UCSD-AML1 (cell line): ENCODE measurements at regions not wholly inside any gene's neighbourhood (a gene's known extent, or its start where the extent isn't known, plus 50 kb on each side); places are given as distances from the start of the nearest gene placed in this dataset.

ENCODE experiments used
- DNase-seq: peaks from one replicate; lab custom pipeline; 2025; ENCODE audit not compliant: unreplicated experiment; lab: John Stamatoyannopoulos, UW

DNA sequence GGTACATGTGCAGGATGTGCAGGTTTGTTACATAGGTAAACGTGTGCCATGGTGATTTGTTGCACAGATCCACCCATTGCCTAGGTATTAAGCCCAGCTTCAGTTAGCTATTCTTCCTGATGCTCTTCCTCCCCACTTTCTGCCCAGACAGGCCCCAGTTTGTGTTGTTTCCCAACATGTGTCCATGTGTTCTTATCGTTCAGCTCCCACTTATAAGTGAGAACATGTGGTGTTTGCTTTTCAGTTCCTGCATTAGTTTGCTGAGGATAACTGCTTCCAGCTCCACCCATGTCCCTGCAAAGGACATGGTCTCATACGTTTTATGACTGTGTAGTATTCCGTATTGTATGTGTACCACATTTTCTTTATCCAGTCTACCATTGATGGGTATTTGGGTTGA, 251.7 kb upstream of the NOVA1 start:
- DNase-seq: no peak

DNA sequence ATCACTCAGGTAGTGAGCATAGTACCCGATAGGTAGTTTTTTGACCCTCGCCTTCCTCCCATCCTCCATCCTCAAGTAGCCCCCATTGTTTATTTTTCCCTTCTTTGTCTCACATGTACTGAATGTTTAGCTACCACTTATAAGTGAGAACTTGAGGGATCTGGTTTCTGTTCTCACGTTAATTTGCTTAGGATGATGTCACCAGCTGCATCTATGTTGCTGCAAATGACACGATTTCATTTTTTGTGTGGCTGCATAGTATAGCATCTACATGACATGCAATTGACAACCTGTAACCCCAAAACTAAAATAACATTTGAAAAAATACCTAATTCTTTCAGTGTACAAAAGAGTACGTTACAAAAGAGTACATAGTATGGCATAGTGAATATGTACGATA, 254.0 kb upstream of the NOVA1 start:
- DNase-seq: no peak

GRCh38 chr14:26855077-26855753, 257.4 kb upstream of the NOVA1 start:
- DNase-seq: no peak

GRCh38 chr14:26856876-26857518, 259.2 kb upstream of the NOVA1 start:
- DNase-seq: no peak

GRCh38 chr14:26859483-26859882, 261.6 kb upstream of the NOVA1 start:
- no peak for DNase-seq

GRCh38 chr14:26860111-26860510, 262.3 kb upstream of the NOVA1 start:
- DNase-seq: no peak

DNA sequence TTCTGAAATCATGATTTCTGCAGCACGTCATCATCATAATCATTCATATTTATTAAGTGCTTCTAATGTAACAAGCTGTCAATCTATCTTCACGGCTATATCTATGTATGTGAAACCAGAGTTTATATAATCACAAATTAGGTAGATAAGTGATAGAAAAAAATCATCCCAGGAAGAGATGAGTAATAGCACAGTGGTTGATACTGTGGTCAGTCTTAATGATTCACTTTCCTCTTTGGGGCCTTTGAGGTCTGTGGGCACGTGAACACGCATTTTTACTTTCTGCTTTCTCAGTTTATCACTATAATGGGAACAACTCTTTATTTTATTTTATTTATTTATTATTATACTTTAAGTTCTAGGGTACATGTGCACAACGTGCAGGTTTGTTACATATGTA, 265.9 kb upstream of the NOVA1 start:
- DNase-seq: no peak

DNA sequence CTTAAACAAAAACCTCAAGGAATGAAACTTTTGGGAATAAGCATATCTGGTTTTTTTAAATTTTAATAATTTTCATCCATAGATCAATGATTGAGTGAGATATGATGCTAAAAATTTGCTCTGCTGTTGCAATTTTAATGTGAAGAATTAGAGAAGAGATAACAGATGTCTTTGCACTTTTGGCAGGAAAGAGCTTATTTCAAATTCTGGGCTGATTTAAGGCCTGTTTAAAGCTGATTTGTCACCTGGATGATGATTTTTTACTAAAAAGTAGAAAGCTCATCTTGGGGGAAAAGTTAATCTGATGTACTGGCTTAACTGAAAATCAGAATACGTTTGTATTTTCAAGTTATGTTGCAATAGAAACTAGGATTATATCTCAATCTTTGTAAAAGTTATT, 268.9 kb upstream of the NOVA1 start:
- no peak for DNase-seq

DNA sequence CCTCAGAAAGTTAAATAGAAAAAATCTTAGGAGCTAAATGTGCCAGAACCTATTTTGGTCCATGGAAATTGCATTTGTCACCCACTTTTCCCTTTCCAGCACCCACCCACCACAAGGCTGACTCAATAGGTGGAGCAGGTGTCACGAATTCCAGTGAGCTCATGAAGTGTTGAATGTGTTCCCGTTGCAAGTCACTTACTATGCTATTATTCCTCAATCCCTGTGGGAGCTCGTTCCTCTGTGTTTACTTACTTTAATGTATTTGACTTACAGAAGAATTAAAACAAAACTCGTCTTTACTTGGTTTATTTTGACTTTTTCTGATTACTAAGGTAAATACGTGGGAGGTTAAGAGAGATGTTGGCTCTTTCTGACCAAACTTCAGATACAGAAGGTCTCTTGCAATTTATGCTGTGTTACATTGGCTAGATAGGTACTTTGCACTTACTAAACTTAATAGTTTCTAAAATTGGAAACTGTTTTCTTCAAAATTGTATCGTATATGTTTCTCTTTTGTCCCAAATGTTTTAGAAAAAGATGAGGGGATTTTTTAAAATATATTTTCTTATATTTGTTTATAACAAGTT, 269.4 kb upstream of the NOVA1 start:
- DNase-seq: no peak

DNA sequence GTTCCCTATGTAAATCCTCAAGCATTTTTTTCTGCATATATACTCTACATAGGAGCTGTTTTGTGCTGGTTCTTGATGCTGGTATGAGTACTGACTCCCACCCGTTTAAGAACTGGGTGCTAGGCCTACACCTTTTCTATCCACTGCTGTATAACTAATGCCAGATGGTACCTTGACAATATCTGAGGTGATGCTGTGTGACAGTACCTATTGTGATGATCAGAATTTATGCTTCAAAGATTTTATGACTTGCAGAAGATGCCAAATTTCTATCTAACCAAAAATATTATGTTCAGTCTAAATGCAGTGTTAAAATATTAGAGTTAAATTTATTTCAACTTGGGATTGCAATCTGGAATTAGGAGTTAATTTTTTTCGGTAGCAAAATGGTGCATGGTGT, 272.3 kb upstream of the NOVA1 start:
- DNase-seq: no peak

DNA sequence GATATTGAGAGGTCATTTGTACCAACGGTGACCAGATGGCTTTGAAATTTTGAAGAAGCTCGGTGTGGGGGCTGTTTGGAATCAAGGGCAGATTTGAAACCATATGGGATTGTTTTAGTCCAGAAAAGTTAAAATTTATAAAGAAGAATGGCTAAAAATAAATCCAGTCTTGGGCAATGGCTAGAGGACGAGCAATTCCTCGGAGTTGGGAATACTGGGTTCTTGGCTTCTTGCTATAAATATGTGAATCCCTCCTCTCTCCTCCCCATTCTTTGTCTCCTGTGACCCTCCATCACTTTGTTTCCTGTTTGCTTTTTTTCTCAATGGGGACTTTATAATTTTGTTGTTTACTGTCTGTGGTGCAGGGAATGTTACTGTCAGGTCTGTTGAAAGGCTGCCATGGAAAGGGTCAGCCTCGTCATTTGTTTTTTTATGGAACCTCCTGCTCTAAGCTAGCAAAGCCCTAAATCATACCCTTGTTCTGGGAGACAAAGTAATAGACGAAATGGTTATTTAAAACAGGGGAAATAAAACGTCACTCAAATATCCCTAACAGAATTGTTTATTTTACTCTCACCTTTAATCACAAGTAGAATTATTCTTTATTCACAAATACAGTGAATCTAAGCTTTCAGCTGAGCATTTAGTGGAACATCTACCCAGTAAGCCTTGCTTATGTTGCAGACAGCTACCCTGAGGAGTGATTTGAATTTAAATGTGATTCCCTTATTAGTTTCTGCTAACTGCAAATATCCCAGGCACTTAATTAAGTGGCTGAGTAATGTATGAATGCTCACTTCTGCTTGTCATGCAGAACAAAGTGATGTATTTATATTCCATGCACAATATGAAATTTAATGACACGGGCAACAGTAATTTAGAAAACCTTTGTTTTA, 273.1 kb upstream of the NOVA1 start:
- DNase-seq: no peak

DNA sequence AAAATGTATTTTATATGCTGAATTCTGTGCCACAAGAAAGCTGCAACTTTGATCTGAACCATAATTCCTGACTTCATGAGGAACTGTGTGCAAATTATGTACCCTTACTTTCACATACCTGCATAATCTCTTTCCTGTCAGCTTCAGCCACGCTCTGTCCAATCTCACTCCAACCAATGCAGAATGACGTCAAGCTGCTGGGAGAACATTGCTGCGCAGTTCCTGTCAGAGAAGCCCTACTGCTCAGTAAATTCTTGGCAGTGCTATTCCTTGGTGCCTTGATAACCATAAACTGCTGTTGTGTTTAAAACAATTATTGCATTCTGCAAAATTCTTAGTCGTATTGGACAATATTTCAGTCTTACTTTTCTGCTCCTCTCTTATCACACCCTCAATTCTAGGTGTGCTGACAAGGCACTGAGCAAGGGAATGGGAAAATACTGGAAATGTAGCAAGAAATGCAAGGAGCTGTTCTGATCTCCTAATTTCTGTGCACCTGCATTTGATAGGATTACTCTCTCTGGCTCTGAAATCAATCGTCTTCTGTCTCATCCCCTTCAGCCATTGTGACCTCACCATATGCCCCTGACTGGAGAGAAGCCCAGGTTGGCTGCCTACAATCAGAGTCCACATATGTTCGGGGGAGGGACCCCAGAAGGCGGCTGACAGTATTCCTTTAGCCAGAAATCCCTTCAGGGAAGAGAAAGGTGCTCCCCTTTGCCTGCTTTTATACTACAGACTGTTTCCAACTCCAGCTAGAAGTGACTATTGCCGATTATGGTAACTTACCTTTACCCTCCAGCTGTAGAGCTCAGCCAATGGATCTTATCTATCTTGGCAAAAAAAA, 274.9 kb upstream of the NOVA1 start:
- DNase-seq: no peak

DNA sequence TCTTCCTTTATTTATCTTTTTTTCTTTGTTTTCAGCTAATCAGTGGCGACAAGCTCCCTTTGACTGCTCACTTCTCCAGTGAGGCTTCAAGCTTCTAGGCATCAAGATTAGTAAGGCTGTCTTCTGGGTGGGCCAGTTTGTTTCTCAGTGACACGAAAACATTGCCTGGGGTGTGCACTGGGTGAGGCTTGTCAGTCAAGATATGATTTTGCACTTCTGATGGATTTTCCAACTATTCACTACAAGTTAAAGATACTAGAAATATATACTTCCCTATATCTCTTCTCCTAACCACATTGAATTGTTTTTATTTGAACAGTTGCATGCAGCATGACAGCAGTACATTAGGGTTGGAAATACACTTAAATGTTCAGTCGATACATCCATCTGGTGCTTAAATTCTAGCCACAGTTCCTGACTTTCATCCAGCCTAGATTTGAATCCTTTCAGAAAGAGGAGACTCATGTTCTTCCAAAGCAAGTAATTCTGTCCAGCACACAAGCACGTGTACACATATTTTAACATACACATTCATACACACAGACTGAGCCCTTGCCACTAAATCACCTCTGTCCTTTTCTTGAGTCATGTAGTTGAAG, 275.6 kb upstream of the NOVA1 start:
- DNase-seq: no peak

- no peak for DNase-seq
These were observed 290.0 kb upstream of the NOVA1 start for GRCh38 chr14:26887847-26888246.

DNA sequence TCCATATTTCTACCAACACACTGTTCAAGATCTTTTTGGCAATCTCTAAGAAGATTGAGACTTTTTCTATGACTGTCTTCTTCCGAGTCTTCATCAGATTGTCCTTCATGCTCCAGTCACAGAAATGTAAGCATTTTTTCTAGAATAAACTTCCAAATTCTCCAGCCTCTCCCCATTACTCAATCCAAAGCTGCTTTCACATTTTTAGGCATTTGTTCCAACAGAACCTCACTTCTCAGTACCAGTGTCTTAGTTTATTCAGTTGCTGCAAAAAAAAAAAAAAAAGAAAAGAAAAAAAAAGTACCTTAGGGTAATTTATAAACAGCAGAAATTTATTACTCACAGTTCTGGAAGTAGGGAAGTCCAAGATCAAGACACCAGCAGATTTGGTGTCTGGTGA, 290.8 kb upstream of the NOVA1 start:
- no peak for DNase-seq

DNA sequence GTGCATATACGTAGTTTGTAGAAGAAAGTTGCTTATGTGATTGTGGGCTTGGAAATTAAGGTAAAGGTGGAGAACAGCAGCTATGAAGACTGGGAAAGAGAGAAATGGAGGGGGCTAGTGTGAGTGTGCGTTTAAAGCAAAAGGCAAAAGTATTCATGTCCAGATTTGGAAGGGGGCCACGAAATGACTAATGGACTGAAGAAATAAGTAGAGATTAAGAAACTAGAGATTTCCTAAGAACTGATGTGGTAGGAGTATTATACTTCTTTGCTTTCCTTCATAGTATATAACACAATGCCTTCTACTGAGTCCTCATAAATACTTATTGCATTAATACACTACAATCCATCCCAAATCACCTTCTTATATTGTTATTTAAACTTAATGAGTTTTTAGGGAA, 298.6 kb upstream of the NOVA1 start:
- no peak for DNase-seq

DNA sequence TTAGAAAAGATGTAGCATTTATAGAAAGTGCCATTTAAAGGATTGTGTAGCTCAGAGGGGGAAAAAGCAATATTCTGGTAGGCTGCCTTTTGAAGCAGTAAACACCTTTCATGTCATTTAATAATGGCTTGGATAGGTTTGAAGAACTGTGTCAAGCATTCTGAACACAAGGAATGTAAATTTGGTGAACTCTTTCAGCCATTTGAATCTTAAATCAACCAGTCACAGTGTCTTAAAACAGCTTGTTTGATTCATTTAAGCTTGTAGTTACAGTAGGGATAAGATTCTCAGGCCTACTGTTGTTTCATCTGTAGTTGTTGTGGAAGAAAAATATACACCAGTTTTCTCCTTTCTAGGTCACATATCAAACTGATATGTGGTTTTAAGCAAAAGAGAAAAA, 299.4 kb upstream of the NOVA1 start:
- DNase-seq: no peak

DNA sequence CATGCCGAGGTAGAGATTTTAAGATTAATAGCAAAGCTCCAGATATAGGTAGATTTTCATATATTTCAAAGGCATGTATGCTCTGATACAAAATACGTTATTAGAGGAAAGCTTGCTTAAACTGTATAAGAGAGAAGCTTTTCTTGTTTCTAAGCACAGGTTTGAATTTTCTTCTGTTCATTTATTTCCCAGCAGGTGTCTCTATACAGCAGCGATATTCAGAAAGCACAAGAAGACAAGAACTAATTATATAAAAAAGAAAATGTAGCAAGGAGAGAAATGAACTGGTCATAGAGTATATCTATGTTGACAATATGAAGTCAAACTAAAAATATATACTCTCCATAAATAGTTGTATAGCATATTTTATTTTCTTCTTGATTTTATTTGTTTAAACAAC, 307.4 kb upstream of the NOVA1 start:
- no peak for DNase-seq

DNA sequence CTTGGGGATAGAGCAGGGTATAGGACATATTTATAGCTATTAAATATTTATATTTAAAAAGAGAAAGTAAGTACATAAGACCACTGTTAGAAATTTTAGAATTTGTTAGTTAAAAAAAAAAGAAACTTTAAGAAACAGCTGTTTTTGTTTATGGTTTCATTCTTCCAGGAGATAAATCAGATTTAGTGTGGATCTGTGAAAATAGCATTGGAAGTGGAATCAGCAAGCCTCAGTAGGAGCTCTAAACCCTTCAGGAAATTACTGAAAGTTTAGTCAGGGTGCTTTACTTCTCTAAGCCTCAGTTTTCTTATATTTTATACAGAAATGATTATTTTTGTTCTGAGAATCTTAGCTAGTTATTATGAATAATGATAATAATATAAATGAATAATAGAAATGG, 316.0 kb upstream of the NOVA1 start:
- no peak for DNase-seq

DNA sequence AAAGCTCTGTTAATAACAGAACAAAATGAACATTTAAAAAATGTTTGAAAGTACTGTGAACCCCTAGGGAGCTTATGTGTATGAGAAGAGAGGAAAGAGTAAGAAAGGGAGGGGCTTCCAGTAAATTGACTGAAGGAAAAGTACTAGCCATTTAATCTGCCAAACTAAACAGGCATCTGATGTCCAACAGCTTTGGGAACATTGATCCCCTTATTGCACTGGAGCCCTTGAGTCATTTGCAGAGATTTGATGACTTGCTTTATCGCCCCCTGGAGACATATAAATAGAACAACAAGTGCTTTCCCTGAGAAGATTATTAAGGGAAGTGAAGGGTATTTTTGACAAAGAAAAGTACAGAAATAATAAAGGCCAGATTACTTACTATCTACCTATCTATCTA, 319.3 kb upstream of the NOVA1 start:
- DNase-seq: no peak
